Fibroblast of peridontal ligament (primary cell): ENCODE measurements at regions not wholly inside any gene's neighbourhood (a gene's known extent, or its start where the extent isn't known, plus 50 kb on each side); places are given as distances from the start of the nearest gene placed in this dataset.

Experiments used
- DNase-seq: peaks from one replicate; pipeline ENCODE4 v3.0.0-alpha.2; 2010; ENCODE audit errors: extremely low read depth

- peak; percentile 78 for DNase-seq
These were observed 123.4 kb downstream of the NXNL2 start for GRCh38 chr9:88658311-88658822.

- no peak for DNase-seq
These were observed 124.1 kb downstream of the NXNL2 start for GRCh38 chr9:88659126-88659525.

- DNase-seq = peak; percentile 39
These were observed 125.6 kb downstream of the NXNL2 start for GRCh38 chr9:88660611-88661010.

- no peak for DNase-seq
These were observed 126.8 kb downstream of the NXNL2 start for GRCh38 chr9:88661759-88662158.

- DNase-seq = no peak
These were observed 128.9 kb downstream of the NXNL2 start for GRCh38 chr9:88663771-88664419.

GRCh38 chr9:88664773-88665172, 129.8 kb downstream of the NXNL2 start:
- DNase-seq = no peak

- no peak for DNase-seq
These were observed 138.1 kb downstream of the NXNL2 start for GRCh38 chr9:88672874-88673689.

- peak; percentile 46 for DNase-seq
These were observed 138.9 kb downstream of the NXNL2 start for GRCh38 chr9:88673886-88674285.

- no peak for DNase-seq
These were observed 141.7 kb downstream of the NXNL2 start for GRCh38 chr9:88676644-88677043.

- no peak for DNase-seq
These were observed 143.0 kb downstream of the NXNL2 start for GRCh38 chr9:88678008-88678407.

- no peak for DNase-seq
These were observed 143.5 kb downstream of the NXNL2 start for GRCh38 chr9:88678431-88678830.

- DNase-seq = peak; percentile 92
These were observed 145.1 kb downstream of the NXNL2 start for GRCh38 chr9:88680041-88680440.

GRCh38 chr9:88680505-88681160, 145.7 kb downstream of the NXNL2 start:
- DNase-seq = peak; percentile 38

GRCh38 chr9:88681434-88681833, 146.5 kb downstream of the NXNL2 start:
- no peak for DNase-seq

GRCh38 chr9:88682431-88682831, 147.5 kb downstream of the NXNL2 start:
- no peak for DNase-seq

GRCh38 chr9:88684046-88684445, 149.1 kb downstream of the NXNL2 start:
- no peak for DNase-seq

GRCh38 chr9:88684845-88685244, 149.9 kb downstream of the NXNL2 start:
- no peak for DNase-seq

GRCh38 chr9:88685966-88686365, 151.0 kb downstream of the NXNL2 start:
- DNase-seq = no peak

- DNase-seq = no peak
These were observed 154.7 kb downstream of the NXNL2 start for GRCh38 chr9:88689509-88690298.

- no peak for DNase-seq
These were observed 155.7 kb downstream of the NXNL2 start for GRCh38 chr9:88690628-88691027.

- DNase-seq = no peak
These were observed 156.1 kb downstream of the NXNL2 start for GRCh38 chr9:88691091-88691490.

GRCh38 chr9:88691811-88692210, 156.8 kb downstream of the NXNL2 start:
- DNase-seq = no peak
